Chondrocyte (in vitro differentiated cells): ENCODE measurements at regions not wholly inside any gene's neighbourhood (a gene's known extent, or its start where the extent isn't known, plus 50 kb on each side); places are given as distances from the start of the nearest gene placed in this dataset.

Source experiments
- DNase-seq: peaks from one replicate; pipeline ENCODE4 v3.0.0; 2021; ENCODE audit warnings: mixed read lengths, low spot score
- H3K27ac Mint-ChIP-seq: one replicate; pipeline ENCODE4 v1.8.0; 2021; ENCODE audit warnings: mild to moderate bottlenecking, moderate library complexity, mixed read lengths; ENCODE audit not compliant: unreplicated experiment
- H3K27me3 Mint-ChIP-seq: 2 replicates; pipeline ENCODE4 v1.8.0; 2021; ENCODE audit warnings: low read depth, mixed read lengths
- H3K36me3 Mint-ChIP-seq: 2 replicates; pipeline ENCODE4 v1.8.0; 2021; ENCODE audit warnings: low read depth, mixed read lengths
- H3K4me1 Mint-ChIP-seq: 2 replicates; pipeline ENCODE4 v1.8.0; 2021; ENCODE audit warnings: low read depth, mild to moderate bottlenecking, mixed read lengths
- H3K4me3 Mint-ChIP-seq: one replicate; pipeline ENCODE4 v1.8.0; 2021; ENCODE audit warnings: mild to moderate bottlenecking, moderate library complexity, mixed read lengths; ENCODE audit not compliant: unreplicated experiment
- H3K9me3 Mint-ChIP-seq: 2 replicates; pipeline ENCODE4 v1.8.0; 2021; ENCODE audit warnings: low read depth, mixed read lengths
- CTCF ChIP-seq: fragments of 200-600 bp; sonication (generic); IDR thresholded peaks from 2 replicates; pipeline ENCODE4 v1.5.0; 2021; ENCODE audit warnings: antibody characterized with exemption, mild to moderate bottlenecking, moderate library complexity

GRCh38 chr4:180682776-180683175 lies 1560.4 kb upstream of the TENM3 start:
- H3K4me3 Mint-ChIP-seq = no peak overlapping the region
- no peak for TF ChIP-seq CTCF
- H3K4me1 Mint-ChIP-seq = no peaks in the 10 kb centered on the region
- H3K9me3 Mint-ChIP-seq = no peaks in the 10 kb centered on the region
- no peak overlapping the region for H3K27ac Mint-ChIP-seq
- no peak for DNase-seq
- H3K36me3 Mint-ChIP-seq = no peaks in the 10 kb centered on the region
- no peaks in the 10 kb centered on the region for H3K27me3 Mint-ChIP-seq

- Mint-ChIP-seq H3K9me3 (no peaks in the 10 kb centered on the region), H3K27ac (no peak overlapping the region), H3K4me1 (peaks cover under 1% of the 10 kb centered on the region), H3K4me3 (no peak overlapping the region), H3K36me3 (no peaks in the 10 kb centered on the region), H3K27me3 (no peaks in the 10 kb centered on the region)
- DNase-seq = no peak
- TF ChIP-seq CTCF = no peak
Observed at GRCh38 chr4:180683186-180683585, 1560.0 kb upstream of the TENM3 start.

GRCh38 chr4:180688480-180688879 lies 1554.7 kb upstream of the TENM3 start:
- H3K36me3 Mint-ChIP-seq = no peaks in the 10 kb centered on the region
- H3K27ac Mint-ChIP-seq = no peak overlapping the region
- no peak for DNase-seq
- H3K27me3 Mint-ChIP-seq = no peaks in the 10 kb centered on the region
- H3K4me1 Mint-ChIP-seq = peaks cover 5% of the 10 kb centered on the region
- H3K4me3 Mint-ChIP-seq = no peak overlapping the region
- TF ChIP-seq CTCF = no peak
- H3K9me3 Mint-ChIP-seq = no peaks in the 10 kb centered on the region

GRCh38 chr4:180694875-180695274 lies 1548.3 kb upstream of the TENM3 start:
- no peaks in the 10 kb centered on the region for H3K36me3 Mint-ChIP-seq
- H3K9me3 Mint-ChIP-seq = no peaks in the 10 kb centered on the region
- no peak for TF ChIP-seq CTCF
- no peak overlapping the region for H3K27ac Mint-ChIP-seq
- H3K27me3 Mint-ChIP-seq = no peaks in the 10 kb centered on the region
- H3K4me1 Mint-ChIP-seq = peaks cover 7% of the 10 kb centered on the region
- no peak overlapping the region for H3K4me3 Mint-ChIP-seq
- no peak for DNase-seq

GRCh38 chr4:180695851-180696250 lies 1547.4 kb upstream of the TENM3 start:
- Mint-ChIP-seq H3K4me3 (no peak overlapping the region), H3K4me1 (peaks cover 7% of the 10 kb centered on the region), H3K9me3 (no peaks in the 10 kb centered on the region), H3K27me3 (no peaks in the 10 kb centered on the region), H3K27ac (no peak overlapping the region), H3K36me3 (no peaks in the 10 kb centered on the region)
- no peak for DNase-seq
- TF ChIP-seq CTCF = no peak
